NB4 (cell line): ENCODE measurements at regions not wholly inside any gene's neighbourhood (a gene's known extent, or its start where the extent isn't known, plus 50 kb on each side); places are given as distances from the start of the nearest gene placed in this dataset.
"Not testable (repeated sequence)": the region's sequence is repeated elsewhere in the genome, so short reads cannot be mapped to it uniquely, and the experiment has no call there.

ENCODE experiments used
- MYC ChIP-seq: IDR thresholded peaks from 2 replicates; pipeline ENCODE4 v1.6.1; 2011; ENCODE audit warnings: low read depth, low read length
- TF ChIP-seq, protein P1 (sequence below): IDR thresholded peaks from one replicate; pipeline ENCODE4 v1.5.1; 2012; ENCODE audit warnings: low read depth, low read length
- TF ChIP-seq, protein P2 (sequence below): IDR thresholded peaks from 2 replicates; pipeline ENCODE4 v1.6.1; 2011; ENCODE audit warnings: low read depth, low read length

DNA sequence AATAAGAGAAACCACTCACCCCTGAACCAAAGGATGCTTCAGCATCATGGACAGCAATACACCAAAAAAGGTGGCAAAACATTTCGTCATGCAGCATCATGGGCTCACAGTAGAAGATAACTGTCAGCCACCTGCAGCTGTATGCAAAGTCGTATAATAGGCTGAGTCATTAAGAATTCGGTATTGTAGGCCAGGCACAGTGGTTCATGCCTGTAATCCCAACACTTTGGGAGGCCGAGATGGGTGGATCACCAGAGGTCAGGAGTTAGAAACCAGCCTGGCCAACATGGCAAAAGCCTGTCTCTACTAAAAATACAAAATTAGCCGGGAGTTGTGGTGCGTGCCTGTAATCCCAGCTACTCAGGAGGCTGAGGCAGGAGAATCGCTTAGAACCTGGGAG, 123.8 kb upstream of the UNC5B start:
- TF ChIP-seq, protein P1, sequence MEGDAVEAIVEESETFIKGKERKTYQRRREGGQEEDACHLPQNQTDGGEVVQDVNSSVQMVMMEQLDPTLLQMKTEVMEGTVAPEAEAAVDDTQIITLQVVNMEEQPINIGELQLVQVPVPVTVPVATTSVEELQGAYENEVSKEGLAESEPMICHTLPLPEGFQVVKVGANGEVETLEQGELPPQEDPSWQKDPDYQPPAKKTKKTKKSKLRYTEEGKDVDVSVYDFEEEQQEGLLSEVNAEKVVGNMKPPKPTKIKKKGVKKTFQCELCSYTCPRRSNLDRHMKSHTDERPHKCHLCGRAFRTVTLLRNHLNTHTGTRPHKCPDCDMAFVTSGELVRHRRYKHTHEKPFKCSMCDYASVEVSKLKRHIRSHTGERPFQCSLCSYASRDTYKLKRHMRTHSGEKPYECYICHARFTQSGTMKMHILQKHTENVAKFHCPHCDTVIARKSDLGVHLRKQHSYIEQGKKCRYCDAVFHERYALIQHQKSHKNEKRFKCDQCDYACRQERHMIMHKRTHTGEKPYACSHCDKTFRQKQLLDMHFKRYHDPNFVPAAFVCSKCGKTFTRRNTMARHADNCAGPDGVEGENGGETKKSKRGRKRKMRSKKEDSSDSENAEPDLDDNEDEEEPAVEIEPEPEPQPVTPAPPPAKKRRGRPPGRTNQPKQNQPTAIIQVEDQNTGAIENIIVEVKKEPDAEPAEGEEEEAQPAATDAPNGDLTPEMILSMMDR = not testable (repeated sequence)
- not testable (repeated sequence) for TF ChIP-seq MYC
- TF ChIP-seq, protein P2, sequence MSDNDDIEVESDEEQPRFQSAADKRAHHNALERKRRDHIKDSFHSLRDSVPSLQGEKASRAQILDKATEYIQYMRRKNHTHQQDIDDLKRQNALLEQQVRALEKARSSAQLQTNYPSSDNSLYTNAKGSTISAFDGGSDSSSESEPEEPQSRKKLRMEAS = not testable (repeated sequence)
